ENCODE measurements at regions not wholly inside any gene's neighbourhood (a gene's known extent, or its start where the extent isn't known, plus 50 kb on each side); places are given as distances from the start of the nearest gene placed in this dataset.

DNA sequence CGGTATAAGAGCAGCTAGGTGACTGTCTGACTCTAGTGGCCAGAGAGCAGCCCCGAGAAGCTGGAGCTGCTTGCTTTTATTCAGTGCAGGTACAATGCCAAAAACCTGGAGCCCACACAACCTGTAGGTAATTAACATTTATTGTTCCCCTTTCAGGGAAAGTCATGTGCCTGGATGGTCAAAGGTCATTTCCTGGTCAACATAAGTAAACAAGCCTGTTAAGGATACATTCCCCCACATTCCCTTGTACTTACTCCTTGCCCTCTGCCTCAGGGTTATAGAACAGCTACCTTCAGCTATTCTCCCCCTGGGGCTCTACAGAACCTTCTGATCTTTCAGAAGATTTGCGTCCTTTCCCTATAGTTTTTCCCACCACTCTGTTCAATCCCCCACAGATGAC lies 253.4 kb downstream of the TMA16 start:
- no peaks in the 10 kb centered on the region for H3K4me1 ChIP-seq
- TF ChIP-seq POLR2A (IDR thresholded peaks at IDR 0.05), result no peak
- TF ChIP-seq, protein P1, sequence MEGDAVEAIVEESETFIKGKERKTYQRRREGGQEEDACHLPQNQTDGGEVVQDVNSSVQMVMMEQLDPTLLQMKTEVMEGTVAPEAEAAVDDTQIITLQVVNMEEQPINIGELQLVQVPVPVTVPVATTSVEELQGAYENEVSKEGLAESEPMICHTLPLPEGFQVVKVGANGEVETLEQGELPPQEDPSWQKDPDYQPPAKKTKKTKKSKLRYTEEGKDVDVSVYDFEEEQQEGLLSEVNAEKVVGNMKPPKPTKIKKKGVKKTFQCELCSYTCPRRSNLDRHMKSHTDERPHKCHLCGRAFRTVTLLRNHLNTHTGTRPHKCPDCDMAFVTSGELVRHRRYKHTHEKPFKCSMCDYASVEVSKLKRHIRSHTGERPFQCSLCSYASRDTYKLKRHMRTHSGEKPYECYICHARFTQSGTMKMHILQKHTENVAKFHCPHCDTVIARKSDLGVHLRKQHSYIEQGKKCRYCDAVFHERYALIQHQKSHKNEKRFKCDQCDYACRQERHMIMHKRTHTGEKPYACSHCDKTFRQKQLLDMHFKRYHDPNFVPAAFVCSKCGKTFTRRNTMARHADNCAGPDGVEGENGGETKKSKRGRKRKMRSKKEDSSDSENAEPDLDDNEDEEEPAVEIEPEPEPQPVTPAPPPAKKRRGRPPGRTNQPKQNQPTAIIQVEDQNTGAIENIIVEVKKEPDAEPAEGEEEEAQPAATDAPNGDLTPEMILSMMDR (IDR thresholded peaks at IDR 0.05), result no peak
- 67 to 86% methylated on average over 3 of the region's 3 CpGs for WGBS, 2 donors
- no peaks in the 10 kb centered on the region for H3K27me3 ChIP-seq
- no peak overlapping the region for H3K4me3 ChIP-seq
- DNase-seq, result no peak
- H3K36me3 ChIP-seq, result no peaks in the 10 kb centered on the region
- no peaks in the 10 kb centered on the region for H3K9me3 ChIP-seq
- intact Hi-C loops (cut with DNase I), result no loop called here
- H3K27ac ChIP-seq, result no peak overlapping the region

DNA sequence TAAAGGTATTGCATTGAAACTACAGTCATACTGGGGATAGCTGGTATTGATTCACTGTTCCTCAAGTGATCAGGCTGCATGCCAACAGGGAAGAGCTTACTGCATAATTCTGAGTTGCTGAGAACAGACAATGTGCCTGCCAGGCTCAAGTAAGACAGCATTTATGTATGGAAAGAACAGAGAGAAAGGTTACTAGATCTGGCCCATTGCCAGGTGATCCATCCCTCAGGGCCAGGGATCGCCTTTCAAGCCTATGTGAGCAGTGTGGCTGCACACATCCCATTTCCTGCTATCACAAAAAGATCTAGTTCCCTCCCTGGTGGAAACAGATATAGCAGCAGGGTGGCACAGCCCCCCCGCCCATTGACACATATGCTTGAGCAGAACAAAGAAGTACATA lies 254.0 kb downstream of the TMA16 start:
- DNase-seq, result no peak

DNA sequence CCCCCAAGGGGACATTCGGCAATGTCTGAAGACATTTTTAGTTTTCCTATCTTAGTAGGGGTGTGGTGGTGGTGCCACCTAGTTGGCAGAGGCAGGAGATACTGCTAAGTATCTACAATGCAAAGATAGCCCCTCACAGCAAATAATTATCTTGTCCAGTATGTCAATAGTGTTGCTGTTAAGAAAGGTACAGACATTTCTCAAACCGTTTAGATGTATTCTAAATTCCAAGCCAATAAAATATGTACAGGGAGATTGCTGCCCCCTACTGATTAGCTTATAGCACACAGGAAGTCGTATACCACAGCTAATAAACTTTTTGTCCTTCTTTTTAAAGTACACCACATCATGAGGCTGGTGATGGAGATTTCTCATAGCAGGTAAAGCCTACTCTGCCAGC lies 260.5 kb downstream of the TMA16 start:
- intact Hi-C loops (cut with DNase I), result no loop called here
- no peaks in the 10 kb centered on the region for H3K4me1 ChIP-seq
- no peak overlapping the region for H3K27ac ChIP-seq
- H3K27me3 ChIP-seq, result no peaks in the 10 kb centered on the region
- no peak for TF ChIP-seq POLR2A (IDR thresholded peaks at IDR 0.05)
- TF ChIP-seq, protein P1 (IDR thresholded peaks at IDR 0.05), result no peak
- DNase-seq, result no peak
- H3K9me3 ChIP-seq, result no peaks in the 10 kb centered on the region
- H3K4me3 ChIP-seq, result no peak overlapping the region
- no peaks in the 10 kb centered on the region for H3K36me3 ChIP-seq
- WGBS, 2 donors, result 34 to 39% methylated on average over 3 of the region's 3 CpGs

More for the DNA sequence above, 254.0 kb downstream of the TMA16 start:
- 51 to 67% methylated on average over 2 of the region's 2 CpGs for WGBS, 2 donors
- no peaks in the 10 kb centered on the region for H3K27me3 ChIP-seq
- intact Hi-C loops (cut with DNase I), result no loop called here
- TF ChIP-seq POLR2A (IDR thresholded peaks at IDR 0.05), result no peak
- TF ChIP-seq, protein P1 (IDR thresholded peaks at IDR 0.05), result no peak
- H3K36me3 ChIP-seq, result no peaks in the 10 kb centered on the region
- no peaks in the 10 kb centered on the region for H3K9me3 ChIP-seq
- no peak overlapping the region for H3K27ac ChIP-seq
- no peaks in the 10 kb centered on the region for H3K4me1 ChIP-seq
- no peak overlapping the region for H3K4me3 ChIP-seq

DNA sequence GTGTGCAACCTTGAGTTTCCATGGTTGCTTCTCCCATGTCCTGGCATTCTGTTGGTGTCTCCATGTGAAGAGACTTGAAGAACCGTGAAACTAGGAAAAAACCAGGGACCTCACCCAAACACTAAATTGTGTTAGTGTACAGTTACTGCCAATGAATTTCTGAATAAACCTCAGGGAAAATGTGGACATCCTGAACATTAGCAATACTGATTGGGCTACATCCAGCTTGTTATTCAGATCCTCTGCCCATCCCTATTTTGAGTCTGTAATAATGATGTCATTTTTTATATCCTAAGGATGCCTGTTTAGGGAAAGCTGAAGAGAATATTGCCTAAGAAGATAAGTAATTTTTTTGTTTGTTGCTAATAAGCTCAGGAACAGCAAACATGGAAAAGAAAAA lies 262.7 kb downstream of the TMA16 start:
- Histone ChIP-seq H3K4me1 (no peaks in the 10 kb centered on the region), H3K9me3 (no peaks in the 10 kb centered on the region), H3K27ac (no peak overlapping the region), H3K4me3 (no peak overlapping the region), H3K27me3 (no peaks in the 10 kb centered on the region), H3K36me3 (no peaks in the 10 kb centered on the region)
- 45 to 67% methylated on average over 1 of the region's 1 CpG for WGBS, 2 donors
- intact Hi-C loops (cut with DNase I), result no loop called here
- TF ChIP-seq, protein P1 (IDR thresholded peaks at IDR 0.05), result no peak
- TF ChIP-seq POLR2A (IDR thresholded peaks at IDR 0.05), result no peak
- no peak for DNase-seq

DNA sequence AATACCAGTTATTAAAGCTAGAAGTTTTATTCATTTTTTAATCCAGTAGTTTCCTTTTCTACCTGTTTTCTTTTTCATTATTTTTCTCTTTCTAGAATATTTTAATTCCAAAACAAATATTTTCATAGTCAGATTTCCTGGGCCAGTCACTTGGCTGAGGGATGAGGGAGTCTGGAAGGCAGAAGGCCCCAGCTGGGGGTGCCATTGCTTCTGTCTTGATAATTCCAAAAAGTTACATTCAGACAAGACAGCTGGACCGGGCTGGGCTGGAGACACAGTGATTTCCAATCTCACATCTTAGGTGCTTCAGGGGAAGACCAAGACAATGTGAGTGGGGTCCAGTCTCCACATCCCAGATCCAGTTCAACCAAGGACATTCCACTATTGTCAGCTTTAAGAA lies 263.5 kb downstream of the TMA16 start:
- no peak for DNase-seq
- Histone ChIP-seq H3K4me1 (no peaks in the 10 kb centered on the region), H3K9me3 (no peaks in the 10 kb centered on the region), H3K36me3 (no peaks in the 10 kb centered on the region), H3K27ac (no peak overlapping the region), H3K4me3 (no peak overlapping the region), H3K27me3 (no peaks in the 10 kb centered on the region)
- no peak for TF ChIP-seq POLR2A (IDR thresholded peaks at IDR 0.05)
- TF ChIP-seq, protein P1 (IDR thresholded peaks at IDR 0.05), result no peak
- 70 to 86% methylated on average over 1 of the region's 1 CpG for WGBS, 2 donors
- intact Hi-C loops (cut with DNase I), result no loop called here
